GM19239 (cell line): ENCODE measurements at regions not wholly inside any gene's neighbourhood (a gene's known extent, or its start where the extent isn't known, plus 50 kb on each side); places are given as distances from the start of the nearest gene placed in this dataset.

Experiments used
- DNase-seq: peaks from one replicate; pipeline ENCODE4 v3.0.0; 2011; ENCODE audit warnings: low spot score; ENCODE audit not compliant: insufficient read length
- FAIRE-seq: peaks from 2 replicates; lab custom pipeline; 2011; peaks lifted over from hg19 to GRCh38; lab: Jason Lieb, UNC

- DNase-seq: no peak
- FAIRE-seq: no peak
Measured at GRCh38 chr1:219806020-219806419, 122.3 kb downstream of the SLC30A10 start.

GRCh38 chr1:219805191-219805590, 123.2 kb downstream of the SLC30A10 start:
- DNase-seq (no peak), FAIRE-seq (no peak)

- DNase-seq (no peak), FAIRE-seq (no peak)
Measured at GRCh38 chr1:219801156-219801820, 127.1 kb downstream of the SLC30A10 start.

GRCh38 chr1:219798283-219799030, 129.9 kb downstream of the SLC30A10 start:
- FAIRE-seq: no peak
- DNase-seq: no peak

- no peak for FAIRE-seq
Measured at GRCh38 chr1:219797683-219798082, 130.7 kb downstream of the SLC30A10 start.

GRCh38 chr1:219797009-219797408, 131.3 kb downstream of the SLC30A10 start:
- FAIRE-seq (no peak), DNase-seq (no peak)

More at GRCh38 chr1:219797683-219798082, 130.7 kb downstream of the SLC30A10 start:
- no peak for DNase-seq

- DNase-seq: no peak
- FAIRE-seq: no peak
Measured at GRCh38 chr1:219795363-219795917, 132.9 kb downstream of the SLC30A10 start.

GRCh38 chr1:219794085-219794743, 134.1 kb downstream of the SLC30A10 start:
- no peak for FAIRE-seq
- no peak for DNase-seq

- no peak for FAIRE-seq
- DNase-seq: no peak
Measured at GRCh38 chr1:219792337-219793021, 135.9 kb downstream of the SLC30A10 start.

- FAIRE-seq (no peak), DNase-seq (no peak)
Measured at GRCh38 chr1:219791766-219792165, 136.6 kb downstream of the SLC30A10 start.

GRCh38 chr1:219790834-219791615, 137.3 kb downstream of the SLC30A10 start:
- FAIRE-seq: no peak
- DNase-seq: no peak

- no peak for DNase-seq
- no peak for FAIRE-seq
Measured at GRCh38 chr1:219788700-219789099, 139.7 kb downstream of the SLC30A10 start.

GRCh38 chr1:219788091-219788490, 140.3 kb downstream of the SLC30A10 start:
- FAIRE-seq (no peak), DNase-seq (no peak)

- FAIRE-seq (no peak), DNase-seq (no peak)
Measured at GRCh38 chr1:219784660-219785381, 143.5 kb downstream of the SLC30A10 start.

GRCh38 chr1:219783605-219784235, 144.6 kb downstream of the SLC30A10 start:
- DNase-seq (no peak), FAIRE-seq (no peak)

GRCh38 chr1:219782929-219783328, 145.4 kb downstream of the SLC30A10 start:
- FAIRE-seq (no peak), DNase-seq (no peak)

- DNase-seq (no peak), FAIRE-seq (no peak)
Measured at GRCh38 chr1:219782311-219782710, 146.0 kb downstream of the SLC30A10 start.

- DNase-seq: no peak
Measured at GRCh38 chr1:219781491-219781890, 146.9 kb downstream of the SLC30A10 start.

More at GRCh38 chr1:219781491-219781890, 146.9 kb downstream of the SLC30A10 start:
- FAIRE-seq: no peak
